ENCODE measurements at regions not wholly inside any gene's neighbourhood (a gene's known extent, or its start where the extent isn't known, plus 50 kb on each side); places are given as distances from the start of the nearest gene placed in this dataset.
"Not testable (repeated sequence)": the region's sequence is repeated elsewhere in the genome, so short reads cannot be mapped to it uniquely, and the experiment has no call there.

DNA sequence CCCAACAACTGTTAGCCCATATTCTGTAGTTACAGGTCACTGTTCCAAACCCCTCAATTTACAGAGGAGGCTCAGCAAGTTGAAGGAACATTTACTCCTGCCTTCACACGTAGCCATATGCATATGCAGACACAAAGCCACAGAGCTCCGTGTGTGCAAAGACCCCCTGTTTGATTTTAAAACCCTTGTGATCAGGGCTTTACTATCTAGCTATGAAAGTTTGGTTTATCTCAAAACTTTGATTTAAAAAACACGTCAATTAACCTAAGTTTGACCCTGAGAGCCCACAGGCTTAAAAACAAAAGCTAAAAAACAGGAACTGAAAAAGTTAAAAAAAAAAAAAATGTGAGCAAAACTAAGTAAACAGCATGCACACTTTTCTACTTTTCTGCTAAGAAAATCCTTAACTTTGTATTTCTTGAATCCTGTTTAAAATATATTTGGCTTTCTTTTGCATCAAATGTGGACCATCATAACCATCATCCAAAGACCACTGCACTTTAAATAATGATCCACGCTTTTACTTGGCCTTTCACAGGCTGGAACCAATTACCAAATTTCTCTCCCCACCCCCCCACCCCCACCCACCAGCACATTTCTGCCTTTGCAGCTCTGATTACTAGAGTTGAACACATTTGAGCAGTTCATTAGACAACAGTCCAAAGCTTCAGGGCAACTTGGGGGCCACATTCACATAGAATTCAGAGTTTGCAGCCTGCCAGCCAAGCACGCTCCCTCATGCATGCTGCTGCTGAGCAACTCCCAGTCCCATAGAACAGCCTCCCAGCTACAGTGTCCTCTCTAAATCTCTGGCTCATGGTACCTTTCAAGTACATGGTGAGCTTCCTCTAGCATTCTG is 128.8 kb upstream of the MAP3K1 start:
- DNase-seq (ENCODE audit: low read depth), result no peak

DNA sequence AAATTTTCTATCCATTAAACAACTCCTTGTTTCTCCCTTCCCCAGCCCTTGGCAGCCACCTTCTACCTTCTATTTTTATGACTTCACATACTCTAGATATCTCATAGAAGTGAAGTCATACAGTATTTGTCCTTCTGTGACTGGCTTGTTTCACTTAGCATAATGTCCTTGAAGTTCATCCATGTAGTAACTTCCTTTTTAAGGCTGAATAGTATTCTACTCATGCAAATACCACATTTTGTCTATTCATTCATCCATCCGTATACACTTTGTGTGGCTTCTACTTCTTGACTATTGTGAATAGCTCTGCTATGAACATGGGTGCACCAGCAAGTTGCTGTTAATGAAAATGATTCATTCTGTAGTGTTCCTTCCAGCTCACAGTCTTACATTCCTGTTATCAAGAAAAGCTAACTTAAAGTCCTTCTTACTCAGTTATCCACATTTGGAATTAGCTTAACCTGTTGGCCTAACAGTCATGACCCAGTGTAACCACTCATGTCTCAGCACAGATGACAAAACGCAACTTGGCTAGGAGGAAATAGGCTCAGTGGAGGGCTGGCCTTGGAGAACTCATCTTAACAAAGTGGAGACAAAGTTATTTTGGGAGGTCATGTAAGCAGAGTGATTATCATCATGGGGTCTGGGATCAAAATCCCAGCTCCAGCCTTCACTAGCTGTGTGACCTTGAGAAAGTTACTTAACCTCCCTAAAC is 129.7 kb upstream of the MAP3K1 start:
- no peak for DNase-seq (ENCODE audit: low read depth)

DNA sequence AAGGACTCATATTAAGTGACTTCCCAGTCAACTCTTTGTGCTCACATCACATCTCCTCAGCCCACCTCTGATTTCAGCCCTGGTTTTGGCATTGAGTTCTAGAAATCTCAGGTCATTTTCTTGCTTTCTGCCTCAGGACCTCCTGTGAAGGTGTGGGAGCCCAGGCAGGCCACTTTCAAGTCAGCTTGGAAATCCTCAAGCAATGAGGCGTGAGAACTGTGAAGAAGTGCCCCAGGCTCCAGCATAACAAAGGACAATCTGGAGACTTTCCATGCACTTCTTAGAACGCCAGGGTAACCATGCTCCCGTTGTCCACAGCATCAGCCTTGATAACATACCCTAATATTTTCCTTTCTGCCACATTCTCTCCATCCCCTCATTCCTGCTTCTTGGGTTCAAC is 131.2 kb upstream of the MAP3K1 start:
- no peak for DNase-seq (ENCODE audit: low read depth)

GRCh38 chr5:56683733-56684132 is 131.6 kb upstream of the MAP3K1 start:
- no peak for DNase-seq (ENCODE audit: low read depth)

DNA sequence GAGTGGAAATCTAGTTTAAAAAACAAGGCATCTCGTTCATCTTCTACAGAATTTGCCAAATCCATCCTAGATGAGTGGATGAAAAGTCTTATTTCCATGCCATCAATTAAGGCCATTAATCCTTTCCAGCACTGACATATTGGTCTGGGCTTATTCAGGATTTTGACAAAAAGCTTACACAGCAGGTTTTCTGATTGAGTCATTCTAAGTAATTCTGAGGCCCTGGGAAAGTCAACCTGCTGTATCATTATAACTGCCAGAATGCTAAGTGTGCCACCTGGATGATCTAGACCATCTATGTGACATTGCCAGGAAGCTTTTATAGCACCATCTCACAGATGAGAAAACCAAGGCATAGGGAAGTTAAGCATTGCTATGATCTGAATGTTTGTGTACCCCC is 132.1 kb upstream of the MAP3K1 start:
- DNase-seq (ENCODE audit: low read depth), result no peak

GRCh38 chr5:56681346-56681745 is 134.0 kb upstream of the MAP3K1 start:
- no peak for DNase-seq (ENCODE audit: low read depth)

- no peak for DNase-seq (ENCODE audit: low read depth)
These were observed 134.6 kb upstream of the MAP3K1 start for GRCh38 chr5:56680731-56681130.

GRCh38 chr5:56677690-56678305 is 137.6 kb upstream of the MAP3K1 start:
- DNase-seq (ENCODE audit: low read depth), result no peak

- no peak for DNase-seq (ENCODE audit: low read depth)
These were observed 139.1 kb upstream of the MAP3K1 start for GRCh38 chr5:56676091-56676768.

DNA sequence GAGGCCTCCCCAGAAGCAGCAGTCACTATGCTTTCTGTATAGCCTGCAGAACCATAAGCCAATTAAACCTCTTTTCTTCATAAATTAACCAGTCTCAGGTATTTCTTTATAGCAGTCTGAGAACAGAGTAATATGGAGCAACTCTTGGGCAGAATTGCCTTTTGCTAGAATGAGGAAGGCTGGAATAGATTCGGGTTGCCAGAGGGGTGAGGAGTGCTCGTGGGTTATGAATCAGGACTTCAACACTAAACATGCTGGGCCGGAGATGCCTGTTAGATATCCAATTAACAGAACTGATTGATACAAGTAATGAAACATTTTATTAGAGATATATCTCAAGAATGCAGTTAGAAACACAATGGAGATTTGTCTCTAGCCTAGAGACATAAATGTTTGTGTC is 140.9 kb upstream of the MAP3K1 start:
- no peak for DNase-seq (ENCODE audit: low read depth)

DNA sequence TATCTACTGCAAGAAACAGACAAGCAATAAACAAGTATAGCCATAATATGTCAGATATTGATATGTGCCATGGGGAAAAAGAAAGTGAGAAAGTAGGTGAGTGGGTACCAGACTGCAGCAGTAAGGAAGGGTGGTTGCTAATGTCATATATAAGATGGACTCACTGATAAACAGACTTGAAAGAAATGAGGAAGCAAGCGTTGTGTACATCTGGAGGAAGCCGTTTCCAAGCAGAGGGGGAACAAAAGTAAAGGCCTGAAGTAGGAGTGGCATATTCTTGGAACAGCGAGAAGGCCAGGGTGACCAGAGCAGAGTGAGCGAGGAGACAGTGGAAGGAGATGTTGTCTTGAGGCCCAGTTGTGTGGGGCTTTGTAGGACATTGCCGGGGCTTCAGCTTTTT is 142.2 kb upstream of the MAP3K1 start:
- no peak for DNase-seq (ENCODE audit: low read depth)

- no peak for DNase-seq (ENCODE audit: low read depth)
These were observed 143.8 kb upstream of the MAP3K1 start for GRCh38 chr5:56671571-56671970.

DNA sequence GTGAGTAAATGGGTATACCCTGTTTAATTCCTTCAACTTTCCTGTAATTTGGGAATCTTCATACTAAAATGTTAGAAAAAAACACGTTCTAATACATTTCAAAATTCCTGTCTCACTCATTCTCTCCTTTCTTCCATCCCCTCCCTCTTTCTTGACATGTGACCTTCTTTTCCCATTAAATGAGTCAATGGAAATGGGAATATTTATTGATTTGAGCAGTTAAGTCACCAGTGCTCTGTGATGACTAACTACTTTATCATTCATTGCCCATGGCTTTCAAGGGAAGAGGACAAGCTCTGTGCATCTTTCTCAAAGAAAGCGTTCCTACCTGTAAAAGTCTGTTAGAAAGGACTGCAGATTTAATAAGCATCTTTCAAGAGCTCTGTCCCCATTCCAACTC is 144.4 kb upstream of the MAP3K1 start:
- no peak for DNase-seq (ENCODE audit: low read depth)

- DNase-seq (ENCODE audit: low read depth), result peak; percentile 8
These were observed 145.5 kb upstream of the MAP3K1 start for GRCh38 chr5:56669534-56670483.

DNA sequence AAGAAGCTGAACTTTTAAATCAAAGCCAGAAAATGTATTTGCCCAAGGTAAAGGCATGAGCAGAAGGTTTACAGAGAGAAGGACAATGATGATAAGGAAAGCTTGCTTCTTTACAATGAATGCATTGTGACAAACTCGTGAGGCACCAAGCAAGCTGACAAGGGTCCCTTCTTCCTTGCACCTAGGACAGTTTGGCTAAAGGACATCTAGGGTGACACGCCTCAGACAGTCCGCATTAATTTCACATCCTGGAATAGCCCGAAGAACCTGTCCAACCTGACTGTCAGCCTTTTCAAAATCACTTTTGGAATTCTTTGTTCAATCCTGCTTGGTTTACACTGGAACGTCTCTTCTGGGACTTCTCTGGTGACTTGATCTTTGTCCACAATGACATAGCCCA is 146.4 kb upstream of the MAP3K1 start:
- DNase-seq (ENCODE audit: low read depth), result no peak

DNA sequence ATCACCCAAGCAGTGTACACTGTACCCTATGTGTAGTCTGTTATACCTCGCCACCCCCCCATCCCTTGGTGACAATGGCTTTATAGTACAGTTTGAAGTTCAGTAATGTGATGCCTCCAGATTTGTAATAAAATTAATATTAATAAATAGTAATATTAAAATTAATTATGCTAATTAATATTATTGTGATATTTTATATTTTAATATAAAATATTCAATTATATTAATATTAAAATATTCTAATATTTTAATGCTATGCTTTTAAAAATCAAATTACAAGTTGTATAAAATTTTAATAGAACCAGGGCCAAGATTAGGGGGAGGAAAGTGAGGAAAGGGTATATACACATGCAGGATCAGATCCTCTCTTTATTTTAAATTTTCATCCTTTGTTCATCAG is 147.7 kb upstream of the MAP3K1 start:
- DNase-seq (ENCODE audit: low read depth), result no peak

- DNase-seq (ENCODE audit: low read depth), result no peak
These were observed 148.4 kb upstream of the MAP3K1 start for GRCh38 chr5:56666901-56667300.

DNA sequence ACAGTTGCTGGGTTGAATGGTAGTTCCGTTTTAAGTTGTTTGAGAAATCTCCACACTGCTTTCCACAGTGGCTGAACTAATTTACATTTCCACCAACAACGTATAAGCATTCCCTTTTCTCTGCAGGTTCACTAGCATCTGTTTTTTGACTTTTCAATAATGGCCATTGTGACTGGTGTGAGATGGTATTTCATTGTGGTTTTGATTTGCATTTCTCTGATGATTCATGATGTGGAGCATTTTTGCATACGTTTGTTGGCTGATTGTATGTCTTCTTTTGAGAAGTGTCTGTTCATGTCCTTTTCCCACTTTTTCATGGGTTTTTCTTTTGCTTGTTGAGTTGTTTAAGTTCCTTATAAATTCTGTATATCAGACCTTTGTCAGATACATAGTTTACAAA is 150.2 kb upstream of the MAP3K1 start:
- not testable (repeated sequence) for DNase-seq (ENCODE audit: low read depth)

GRCh38 chr5:56664025-56664424 is 151.3 kb upstream of the MAP3K1 start:
- DNase-seq (ENCODE audit: low read depth), result no peak

DNA sequence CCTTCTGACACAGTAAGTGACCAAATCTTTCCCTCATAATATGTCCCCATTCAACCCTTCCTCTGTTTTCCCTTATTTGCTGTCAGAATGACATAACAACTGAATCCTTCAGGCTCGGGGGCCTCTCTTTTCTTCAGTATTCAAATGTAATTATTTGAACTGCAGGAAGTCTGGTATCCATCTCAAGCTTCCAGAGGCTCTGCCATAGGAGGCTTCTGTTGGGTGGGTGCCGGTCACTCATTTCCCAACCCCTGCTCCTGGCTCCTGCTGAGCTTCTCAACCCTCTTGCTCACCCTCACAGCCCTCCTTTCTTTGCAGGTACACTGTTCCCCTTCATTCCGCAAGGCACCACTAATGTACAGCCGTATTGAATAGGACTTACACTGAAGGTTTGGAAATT is 151.8 kb upstream of the MAP3K1 start:
- no peak for DNase-seq (ENCODE audit: low read depth)

GRCh38 chr5:56662893-56663292 is 152.5 kb upstream of the MAP3K1 start:
- DNase-seq (ENCODE audit: low read depth), result no peak

Measured in activated gamma-delta T cell treated with anti-CD3 and anti-CD28 coated beads, Interleukin-2, amount 50 U/mL, for 16 hours (primary cell).